CD14-positive monocyte (primary cell): ENCODE measurements at regions not wholly inside any gene's neighbourhood (a gene's known extent, or its start where the extent isn't known, plus 50 kb on each side); places are given as distances from the start of the nearest gene placed in this dataset.

Experiments used
- DNase-seq, 3 donors: peaks; one replicate each; pipeline ENCODE4 v3.0.0-alpha.2; 2011 to 2022
- H2AFZ ChIP-seq: 2 replicates; pipeline ENCODE4 v1.6.0; 2012; ENCODE audit warnings: mild to moderate bottlenecking, low read depth, low read length, inconsistent platforms; ENCODE audit not compliant: insufficient read depth, poor library complexity, severe bottlenecking
- H3K27ac ChIP-seq, 2 donors: 1 replicate in 1 of 2; 2 replicates in 1 of 2; pipeline ENCODE4 v1.5.1; 2012 to 2013; ENCODE audit warnings: low read length in 2 of 2, control low read depth in 1 of 2, inconsistent platforms in 1 of 2, low read depth in 1 of 2, mild to moderate bottlenecking in 1 of 2
- H3K27me3 ChIP-seq, 2 donors: one replicate each; pipeline versions ENCODE4 v1.6.0 to v1.6.1; 2011 to 2013; ENCODE audit warnings: low read length in 2 of 2; ENCODE audit not compliant: control insufficient read depth in 2 of 2, insufficient read depth in 2 of 2
- H3K36me3 ChIP-seq, 2 donors: replicated peaks in 1 of 2; 1 replicate in 1 of 2; 2 replicates in 1 of 2; pipeline versions ENCODE4 v1.5.1 to v1.6.1; 2012 to 2013; ENCODE audit warnings: low read length in 2 of 2, control low read depth in 1 of 2, inconsistent platforms in 1 of 2, mild to moderate bottlenecking in 1 of 2; ENCODE audit not compliant: insufficient read depth in 2 of 2, control insufficient read depth in 1 of 2
- H3K4me1 ChIP-seq, 2 donors: 1 replicate in 1 of 2; 2 replicates in 1 of 2; pipeline versions ENCODE4 v1.5.1 to v1.6.1; 2012 to 2013; ENCODE audit warnings: low read length in 2 of 2, control low read depth in 1 of 2, inconsistent platforms in 1 of 2, mild to moderate bottlenecking in 1 of 2, moderate library complexity in 1 of 2; ENCODE audit not compliant: insufficient read depth in 2 of 2, control insufficient read depth in 1 of 2
- H3K4me2 ChIP-seq: replicated peaks from 2 replicates; pipeline ENCODE3; 2012; ENCODE audit warnings: low read length, moderate library complexity, mild to moderate bottlenecking; ENCODE audit not compliant: poor library complexity, severe bottlenecking; ENCODE audit errors: extremely low read depth
- H3K4me3 ChIP-seq, 3 experiments: fragments of 200-600 bp in 1 of 3; sonication (generic) in 1 of 3; replicated peaks in 1 of 3; 1 replicate in 2 of 3; 2 replicates in 1 of 3; pipeline ENCODE4 v1.5.1; 2011 to 2013; ENCODE audit warnings: low read length in 3 of 3, mild to moderate bottlenecking in 3 of 3, control low read depth in 2 of 3, low read depth in 2 of 3, inconsistent platforms in 1 of 3, moderate library complexity in 1 of 3
- H3K79me2 ChIP-seq: 2 replicates; pipeline ENCODE4 v1.6.0; 2012; ENCODE audit warnings: mild to moderate bottlenecking, control low read depth, inconsistent platforms, low read length, moderate library complexity; ENCODE audit not compliant: insufficient read depth
- H3K9ac ChIP-seq: 2 replicates; pipeline ENCODE4 v1.6.0; 2017; ENCODE audit warnings: low read length, mild to moderate bottlenecking; ENCODE audit not compliant: insufficient read depth, poor library complexity, severe bottlenecking
- H3K9me3 ChIP-seq, 2 donors: replicated peaks in 1 of 2; 1 replicate in 1 of 2; 2 replicates in 1 of 2; pipeline versions ENCODE4 v1.5.1 to v1.6.1; 2012 to 2013; ENCODE audit warnings: low read length in 2 of 2, control low read depth in 1 of 2; ENCODE audit not compliant: control insufficient read depth in 1 of 2, insufficient read depth in 1 of 2
- H4K20me1 ChIP-seq: 2 replicates; pipeline ENCODE4 v1.6.0; 2012; ENCODE audit warnings: mild to moderate bottlenecking, low read length, control low read depth, moderate library complexity; ENCODE audit not compliant: insufficient read depth
- H3K27ac Mint-ChIP-seq, 7 donors: one replicate each; pipeline ENCODE4 v1.8.0; 2020; ENCODE audit warnings: mild to moderate bottlenecking in 7 of 7, mixed read lengths in 7 of 7, moderate library complexity in 6 of 7, inconsistent platforms in 2 of 7
- H3K27me3 Mint-ChIP-seq, 3 donors: one replicate each; pipeline ENCODE4 v1.8.0; 2021 to 2022; ENCODE audit warnings: low read depth in 3 of 3, mild to moderate bottlenecking in 3 of 3, mixed read lengths in 3 of 3, moderate library complexity in 3 of 3, inconsistent platforms in 1 of 3
- H3K36me3 Mint-ChIP-seq, 2 donors: one replicate each; pipeline ENCODE4 v1.8.0; 2020; ENCODE audit warnings: mixed read lengths in 2 of 2, inconsistent platforms in 1 of 2, mild to moderate bottlenecking in 1 of 2
- H3K4me1 Mint-ChIP-seq: one replicate; pipeline ENCODE4 v1.8.0; 2020; ENCODE audit warnings: mild to moderate bottlenecking, mixed read lengths
- H3K4me3 Mint-ChIP-seq, 2 donors: one replicate each; pipeline ENCODE4 v1.8.0; 2020; ENCODE audit warnings: mild to moderate bottlenecking in 2 of 2, mixed read lengths in 2 of 2, moderate library complexity in 1 of 2
- H3K9me3 Mint-ChIP-seq, 7 donors: one replicate each; pipeline ENCODE4 v1.8.0; 2020 to 2022; ENCODE audit warnings: mixed read lengths in 7 of 7, mild to moderate bottlenecking in 6 of 7, moderate library complexity in 6 of 7, inconsistent platforms in 2 of 7
- CTCF ChIP-seq: fragments of 200-600 bp; IDR thresholded peaks from one replicate; pipeline ENCODE4 v1.8.0; 2022; ENCODE audit warnings: antibody characterized with exemption, mild to moderate bottlenecking
- WGBS: methylation state at CpG from one replicate; pipeline ENCODE4 v1.1.5; 2013; ENCODE audit warnings: missing lambda C conversion rate; ENCODE audit not compliant: insufficient coverage; 5-methylcytosine and 5-hydroxymethylcytosine counted together
- intact Hi-C, 2 donors: fragments of 100-400 bp; cut with micrococcal nuclease; formaldehyde crosslinking; loops; one replicate each; pipeline versions ENCODE4 v1.15.0 to v1.15.1; 2023

- Mint-ChIP-seq H3K27ac (no peak overlapping the region), H3K36me3 (no peaks in the 10 kb centered on the region), H3K4me3 (no peak overlapping the region), H3K27me3 (peaks cover 0 to 3% (median 1%) of the 10 kb centered on the region in 3 donors), H3K9me3 (peaks cover 0 to 3% (median 2%) of the 10 kb centered on the region in 7 donors), H3K4me1 (no peaks in the 10 kb centered on the region)
- Histone ChIP-seq H4K20me1 (no peaks in the 10 kb centered on the region), H3K9ac (no peak overlapping the region), H3K4me2 (no peak overlapping the region), H3K79me2 (no peaks in the 10 kb centered on the region), H2AFZ (no peak overlapping the region), H3K27ac (no peak overlapping the region), H3K4me1 (no peaks in the 10 kb centered on the region), H3K36me3 (no peaks in the 10 kb centered on the region), H3K9me3 (no peaks in the 10 kb centered on the region), H3K4me3 (no peak overlapping the region), H3K27me3 (no peaks in the 10 kb centered on the region)
- no peak for DNase-seq
- TF ChIP-seq CTCF, result no peak
- intact Hi-C loops, result no loop called here
- 100% methylated on average over 4 of the region's 4 CpGs for WGBS
Measured at GRCh38 chr6:155542036-155542435, 86.4 kb upstream of the NOX3 start.

- H3K4me1 ChIP-seq, result no peaks in the 10 kb centered on the region
- H3K36me3 Mint-ChIP-seq, result no peaks in the 10 kb centered on the region
- H3K4me2 ChIP-seq, result no peak overlapping the region
- no peak overlapping the region for H2AFZ ChIP-seq
- H3K4me3 ChIP-seq, result no peak overlapping the region
- H3K4me1 Mint-ChIP-seq, result no peaks in the 10 kb centered on the region
- H3K27ac ChIP-seq, result no peak overlapping the region
- H3K36me3 ChIP-seq, result no peaks in the 10 kb centered on the region
- no peak for TF ChIP-seq CTCF
- peaks cover 0 to 3% (median 1%) of the 10 kb centered on the region in 3 donors for H3K27me3 Mint-ChIP-seq
- intact Hi-C loops, result loop anchor here in 1 of 2 donors (10.0 kb wide), 1 partner anchor 214 kb away; no protein-coding TSS in a partner anchor
- H3K27me3 ChIP-seq, result no peaks in the 10 kb centered on the region
- H3K9ac ChIP-seq, result no peak overlapping the region
- H3K9me3 ChIP-seq, result no peaks in the 10 kb centered on the region
- no peak overlapping the region for H3K27ac Mint-ChIP-seq
- 90% methylated on average over 1 of the region's 3 CpGs for WGBS
- H3K9me3 Mint-ChIP-seq, result peaks cover 0 to 5% (median 2%) of the 10 kb centered on the region in 7 donors
- H3K79me2 ChIP-seq, result no peaks in the 10 kb centered on the region
- no peaks in the 10 kb centered on the region for H4K20me1 ChIP-seq
- H3K4me3 Mint-ChIP-seq, result no peak overlapping the region
- DNase-seq, result no peak
Measured at GRCh38 chr6:155538708-155539390, 83.2 kb upstream of the NOX3 start.
